HG03103 (cell line): ENCODE measurements at regions not wholly inside any gene's neighbourhood (a gene's known extent, or its start where the extent isn't known, plus 50 kb on each side); places are given as distances from the start of the nearest gene placed in this dataset.
"Not testable (repeated sequence)": the region's sequence is repeated elsewhere in the genome, so short reads cannot be mapped to it uniquely, and the experiment has no call there.

Experiments used
- ATAC-seq: cut with Tn5 transposase; IDR thresholded peaks from one replicate; pipeline ENCODE4 v1.9.1; 2021; ENCODE audit warnings: low read depth; ENCODE audit not compliant: unreplicated experiment

DNA sequence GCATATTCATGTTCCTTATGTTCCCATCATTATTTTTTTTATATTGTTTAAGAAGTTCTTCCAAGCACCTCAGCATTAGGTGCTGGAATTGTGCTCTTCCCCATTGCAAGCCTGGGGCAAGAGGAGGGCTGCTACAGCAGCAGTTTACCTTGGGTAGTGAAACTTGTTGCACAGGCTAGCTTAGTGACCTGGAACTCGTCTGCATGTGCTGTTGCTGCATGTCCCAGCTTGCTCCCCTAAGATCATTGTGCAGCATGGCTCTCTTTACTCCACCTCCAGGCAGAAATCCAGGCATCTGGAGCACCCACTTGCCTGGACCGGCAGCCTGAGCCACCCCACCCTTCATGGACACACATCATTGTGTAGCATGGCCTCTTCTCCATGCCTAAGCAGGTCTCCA is 776.0 kb downstream of the GLUD2 start:
- no peak for ATAC-seq

DNA sequence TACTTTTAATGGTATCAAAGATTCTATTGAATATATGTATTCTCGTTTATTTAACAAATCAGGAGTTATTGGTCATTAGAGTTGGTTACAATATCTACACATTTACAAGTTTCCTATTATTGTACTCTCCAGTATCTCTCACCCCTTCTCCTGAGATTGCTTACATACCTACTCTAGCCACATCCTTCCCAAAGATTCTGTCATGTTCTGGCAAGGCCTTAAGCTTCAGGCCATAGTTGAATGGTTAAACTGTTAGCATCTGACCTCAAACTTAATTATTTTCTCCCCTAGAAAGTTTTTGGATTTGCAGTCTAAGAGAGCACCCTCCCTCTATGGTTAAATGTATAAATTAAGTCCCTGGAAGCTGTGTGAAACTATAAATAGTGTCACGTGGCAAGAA is 784.2 kb downstream of the GLUD2 start:
- no peak for ATAC-seq

DNA sequence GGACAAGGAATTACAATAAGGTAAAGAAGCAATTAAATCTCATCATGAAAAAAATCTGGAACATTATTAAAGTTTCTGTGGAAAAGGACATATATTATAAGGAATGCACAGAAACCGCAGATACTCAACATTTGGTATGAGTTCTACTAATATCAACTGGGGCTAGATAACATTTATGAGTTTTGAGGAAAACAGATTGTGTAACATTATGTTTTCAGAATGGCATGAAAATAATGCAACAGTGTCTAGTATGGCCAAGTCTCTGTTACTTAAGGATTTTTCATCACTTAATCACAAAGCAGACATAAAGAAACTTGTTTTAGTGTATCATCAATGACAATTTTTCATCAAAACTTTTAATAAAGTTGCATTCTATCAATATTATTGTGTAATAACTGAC is 785.0 kb downstream of the GLUD2 start:
- no peak for ATAC-seq

DNA sequence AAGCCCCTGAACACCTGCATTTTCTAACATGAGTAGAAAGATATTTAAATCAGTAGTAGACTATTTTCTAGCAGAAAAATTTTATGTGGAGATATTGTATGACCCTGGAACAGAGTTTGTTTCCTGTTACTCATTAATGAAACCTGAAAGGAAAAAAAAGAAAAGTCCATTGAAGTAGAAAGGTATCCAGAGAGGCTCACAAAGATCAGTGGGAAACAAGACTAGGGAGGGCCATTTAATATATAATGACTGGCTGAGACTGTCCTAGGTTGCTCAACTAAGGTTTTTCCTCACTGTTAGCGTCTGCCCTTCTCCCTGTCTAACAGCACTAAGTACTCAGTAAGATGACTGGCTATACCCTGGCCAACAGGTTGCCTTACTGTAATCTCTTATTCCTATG is 788.6 kb downstream of the GLUD2 start:
- ATAC-seq = no peak

DNA sequence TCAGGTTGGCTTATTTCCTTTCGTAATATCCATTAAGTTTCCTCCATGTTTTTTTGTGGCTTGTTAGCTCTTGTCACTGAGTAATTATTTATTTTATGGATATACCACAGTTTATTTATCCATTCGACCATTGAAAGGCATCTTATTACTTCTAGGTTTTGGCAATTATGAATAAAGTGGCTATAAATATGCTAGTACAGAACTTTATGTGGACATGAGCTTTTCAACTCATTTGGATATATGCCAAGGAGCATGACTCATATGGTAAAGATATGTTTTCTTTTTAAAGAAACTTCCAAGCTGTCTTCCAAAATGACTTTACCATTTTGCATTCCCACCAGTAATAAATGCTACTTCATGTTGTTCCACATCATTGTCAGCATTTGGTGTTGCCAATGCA is 803.6 kb downstream of the GLUD2 start:
- no peak for ATAC-seq

DNA sequence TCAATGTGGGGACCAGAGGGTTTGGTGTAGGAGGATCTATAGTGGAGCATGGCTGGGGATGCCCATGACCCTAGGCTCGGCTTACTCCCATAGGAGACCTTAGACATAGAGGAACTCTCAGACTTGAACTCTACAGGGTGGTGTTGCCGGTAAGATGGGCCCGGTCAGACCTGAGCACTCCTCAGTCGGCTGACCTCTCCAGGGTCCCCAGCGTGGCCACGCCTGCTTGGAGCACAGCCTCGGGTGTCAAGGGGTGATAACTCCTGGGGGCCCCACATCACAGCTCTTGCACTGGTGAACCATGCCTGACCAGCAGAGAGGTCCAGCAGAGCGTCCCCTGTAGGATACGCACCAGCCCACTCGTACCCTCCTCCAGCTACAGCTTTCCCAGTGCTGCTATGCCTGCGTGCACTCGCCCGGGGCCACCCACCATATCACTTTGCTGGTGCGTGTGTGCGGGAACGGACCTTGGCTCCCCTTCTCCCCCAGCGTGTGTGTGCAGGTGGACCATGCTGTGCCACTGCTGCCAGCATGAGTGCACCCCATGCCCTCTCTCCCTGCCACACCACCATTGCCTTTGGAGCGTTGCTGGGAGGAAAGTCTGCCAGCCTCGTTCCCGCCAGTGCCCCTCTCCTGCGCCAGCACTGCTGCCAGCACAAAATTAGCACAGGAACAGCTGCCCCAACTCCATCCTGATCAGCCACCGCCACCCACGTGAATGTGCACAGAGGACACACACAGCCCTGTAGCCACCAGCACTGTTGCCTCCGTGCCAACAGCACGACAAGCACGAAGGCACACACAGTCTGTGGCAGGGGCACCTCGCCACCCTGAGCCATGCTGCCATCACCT is 806.6 kb downstream of the GLUD2 start:
- no peak for ATAC-seq

DNA sequence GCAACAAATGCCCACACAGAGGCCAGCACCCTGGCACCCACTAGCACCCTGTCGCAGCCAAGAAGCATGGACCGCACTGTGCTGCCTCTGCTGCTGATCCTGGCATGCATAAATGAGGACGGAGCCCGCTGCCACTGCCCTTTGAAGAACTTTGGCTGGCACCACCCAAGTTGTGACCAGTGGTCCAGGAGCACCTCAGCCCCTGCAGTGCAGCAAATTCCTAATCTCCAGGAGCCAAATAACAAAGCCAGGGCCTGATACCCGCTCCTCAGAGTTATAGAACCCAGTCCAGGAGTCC is 807.2 kb downstream of the GLUD2 start:
- ATAC-seq = no peak

DNA sequence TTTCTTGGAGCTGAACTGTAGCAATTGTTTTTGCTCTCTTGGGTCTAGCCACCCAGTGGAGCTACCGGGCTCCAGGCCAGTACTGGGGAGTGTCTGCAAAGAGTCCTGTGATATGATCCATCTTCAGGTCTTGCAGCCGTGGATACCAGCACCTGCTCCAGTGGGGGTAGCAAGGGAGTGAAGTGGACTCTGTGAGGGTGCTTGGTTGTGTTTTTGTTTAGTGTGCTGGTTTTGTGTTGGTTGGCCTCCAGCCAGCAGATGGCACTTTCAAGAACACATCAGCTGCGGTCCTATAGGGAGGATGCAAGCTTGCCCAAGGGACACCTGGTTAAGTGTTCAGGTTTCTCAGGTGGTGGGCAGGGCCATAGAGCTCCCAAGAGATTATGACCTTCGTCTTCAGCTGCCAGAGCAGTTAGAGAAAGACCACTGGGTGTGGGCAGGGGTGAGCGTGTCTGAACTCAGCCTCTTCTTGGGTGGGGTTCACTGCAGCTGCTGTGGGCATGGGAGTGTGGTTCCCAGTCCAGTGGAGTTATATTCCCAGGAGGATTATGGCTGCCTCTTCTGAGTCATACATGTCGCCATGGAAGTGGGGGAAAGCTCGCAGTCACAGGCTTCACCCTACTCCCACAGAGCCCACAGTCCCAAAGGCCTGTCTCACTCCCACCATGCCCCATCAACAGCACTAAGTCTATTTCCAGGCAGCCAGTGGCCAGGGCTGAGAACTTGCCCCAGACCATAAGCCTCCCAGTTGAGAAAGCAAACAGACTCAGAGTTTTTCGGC is 811.6 kb downstream of the GLUD2 start:
- no peak for ATAC-seq

DNA sequence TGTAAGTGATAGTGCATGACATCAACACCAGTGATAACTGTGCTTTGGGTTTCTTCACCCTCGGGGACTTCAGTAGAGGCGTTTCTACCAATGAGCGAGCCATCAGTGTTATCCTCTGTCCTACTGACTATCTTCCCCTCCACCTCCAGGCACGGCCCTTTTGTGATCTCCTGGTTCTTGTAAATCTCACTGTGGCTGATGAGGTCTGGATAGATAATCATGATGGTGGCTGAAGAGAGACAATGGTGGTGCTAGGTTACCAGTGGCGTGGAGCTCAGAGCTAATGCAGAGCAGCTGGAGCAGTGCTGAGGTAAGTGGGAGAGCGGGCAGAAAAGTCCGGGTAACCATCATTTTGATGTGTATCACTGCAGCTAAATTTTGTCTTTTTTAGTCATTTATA is 816.6 kb downstream of the GLUD2 start:
- no peak for ATAC-seq

DNA sequence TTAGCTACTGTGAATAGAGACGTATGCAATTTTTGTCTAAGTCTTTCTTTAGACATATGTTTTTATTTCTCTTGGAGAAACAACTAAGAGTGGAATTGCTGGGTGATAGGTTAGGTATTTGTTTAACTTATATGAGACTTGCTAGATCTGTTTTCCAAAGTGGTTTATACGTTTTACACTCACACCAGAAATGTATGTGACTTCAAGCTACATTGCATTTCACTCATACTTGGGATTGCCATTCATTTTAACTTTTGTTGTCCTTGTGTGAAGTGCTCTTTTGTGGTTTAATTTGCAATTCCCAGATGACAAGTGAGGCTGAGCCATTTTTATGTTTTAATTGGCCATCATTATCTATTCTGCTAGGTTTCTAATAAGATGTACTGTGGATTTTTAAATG is 817.2 kb downstream of the GLUD2 start:
- ATAC-seq = no peak

DNA sequence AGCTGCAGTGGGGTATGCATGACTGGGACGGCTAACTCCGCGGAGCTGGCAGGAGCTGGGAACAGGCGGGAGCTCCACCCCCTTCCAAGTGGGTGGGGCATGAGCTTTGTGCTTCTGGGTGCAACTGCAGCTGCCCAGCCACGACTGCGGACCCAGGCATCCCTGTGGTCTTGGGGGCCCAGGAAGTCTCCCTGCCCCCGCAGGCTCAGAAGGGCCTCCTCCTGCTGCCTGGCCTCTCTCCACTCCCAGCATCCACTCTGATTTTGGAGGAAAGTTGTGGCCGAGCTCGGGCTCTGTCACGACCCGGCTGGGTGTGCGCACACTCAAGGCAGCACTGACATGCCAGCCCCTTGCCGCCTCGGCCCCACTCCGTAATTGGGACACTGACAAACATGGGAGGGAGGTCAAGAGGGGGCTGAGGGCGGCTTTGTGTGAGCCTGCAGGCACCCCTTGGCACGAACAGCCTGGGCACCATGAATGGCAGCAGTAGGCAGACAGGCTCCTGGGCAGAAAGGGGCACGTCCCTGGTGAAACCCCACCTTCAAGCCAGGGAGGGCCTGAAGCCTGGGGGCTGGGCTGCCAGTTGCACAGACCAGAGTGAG is 822.6 kb downstream of the GLUD2 start:
- ATAC-seq = no peak

DNA sequence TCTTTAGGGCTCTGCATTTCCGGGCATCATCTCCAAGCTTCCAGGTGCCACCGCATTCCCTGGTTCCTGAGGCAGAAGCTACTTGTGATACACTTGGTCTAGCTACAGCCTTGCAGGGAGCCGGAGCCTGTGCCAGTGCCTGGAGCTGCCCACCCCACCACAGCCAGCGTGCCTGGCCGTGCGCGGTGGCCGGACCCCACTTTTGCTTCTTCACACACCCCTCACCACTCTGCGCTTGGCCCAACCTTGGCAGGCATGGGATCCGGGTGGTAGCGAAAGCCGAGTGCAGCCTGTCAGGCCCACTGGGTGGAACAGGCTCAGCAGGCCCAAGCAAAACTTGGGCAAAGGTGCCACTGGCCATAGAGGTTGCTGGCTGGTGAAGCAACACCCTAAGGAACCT is 823.7 kb downstream of the GLUD2 start:
- ATAC-seq = no peak

DNA sequence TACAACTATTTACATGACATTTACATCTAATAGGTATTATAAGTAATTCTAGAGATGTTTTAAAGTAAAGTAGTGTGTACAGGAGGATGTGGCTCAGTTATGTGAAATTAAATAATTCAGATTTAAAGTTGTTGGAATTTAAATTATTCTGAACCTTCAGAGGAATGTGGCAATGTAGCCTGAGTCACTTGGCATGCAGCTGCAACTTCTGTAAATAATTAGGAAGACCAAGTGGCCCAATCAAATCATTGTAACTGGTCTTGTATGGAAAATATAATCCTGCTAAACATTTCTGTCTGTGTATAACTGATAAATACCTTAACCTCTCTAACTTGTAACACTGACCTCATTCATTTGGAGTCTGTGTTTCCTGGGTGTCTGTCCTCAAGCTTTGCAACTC is 828.9 kb downstream of the GLUD2 start:
- ATAC-seq = no peak

DNA sequence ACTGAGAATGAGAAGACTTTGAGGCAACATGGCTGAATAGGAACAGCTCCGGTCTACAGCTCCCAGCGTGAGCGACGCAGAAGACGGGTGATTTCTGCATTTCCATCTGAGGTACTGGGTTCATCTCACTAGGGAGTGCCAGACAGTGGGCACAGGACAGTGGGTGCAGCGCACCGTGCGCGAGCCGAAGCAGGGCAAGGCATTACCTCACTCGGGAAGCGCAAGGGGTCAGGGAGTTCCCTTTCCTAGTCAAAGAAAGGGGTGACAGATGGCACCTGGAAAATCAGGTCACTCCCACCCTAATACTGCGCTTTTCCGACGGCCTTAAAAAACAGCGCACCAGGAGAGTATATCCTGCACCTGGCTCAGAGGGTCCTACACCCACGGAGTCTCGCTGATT is 829.9 kb downstream of the GLUD2 start:
- ATAC-seq = not testable (repeated sequence)

DNA sequence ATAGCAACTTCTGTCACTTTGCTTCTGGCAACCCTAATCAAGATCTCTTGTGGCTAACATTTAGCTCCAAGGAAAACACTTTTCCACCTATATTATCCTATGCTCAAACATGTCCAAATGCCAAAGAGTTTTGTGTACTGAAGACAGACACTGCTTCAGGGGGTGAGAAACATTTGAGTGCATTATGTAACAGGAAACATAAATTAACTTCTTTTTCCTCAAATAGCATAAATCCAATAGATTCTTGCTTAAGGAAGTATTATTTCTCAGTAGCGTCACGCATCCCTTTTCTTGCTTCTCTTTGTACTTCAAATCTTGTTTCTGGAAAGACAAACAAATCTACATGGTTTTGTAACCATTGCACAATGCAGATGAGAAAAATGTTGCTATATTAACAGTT is 839.1 kb downstream of the GLUD2 start:
- ATAC-seq = no peak

DNA sequence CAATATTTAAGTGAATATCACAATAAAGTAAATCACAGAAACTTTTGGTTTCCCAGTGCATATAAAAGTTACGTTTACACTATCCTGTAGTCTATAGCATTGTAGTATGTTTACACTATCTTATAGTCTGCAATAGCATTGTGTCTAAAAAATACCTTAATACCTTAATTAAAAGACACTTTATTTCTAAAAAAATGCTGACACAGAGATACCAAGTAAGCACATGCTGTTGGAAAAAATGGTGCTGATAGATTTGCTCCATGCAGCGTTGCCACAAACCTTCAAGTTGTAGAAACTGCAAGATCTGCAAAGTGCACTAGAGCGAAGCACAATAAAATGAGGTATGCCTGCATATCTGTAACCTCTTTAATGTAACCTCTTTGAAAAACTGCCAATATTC is 847.3 kb downstream of the GLUD2 start:
- no peak for ATAC-seq

DNA sequence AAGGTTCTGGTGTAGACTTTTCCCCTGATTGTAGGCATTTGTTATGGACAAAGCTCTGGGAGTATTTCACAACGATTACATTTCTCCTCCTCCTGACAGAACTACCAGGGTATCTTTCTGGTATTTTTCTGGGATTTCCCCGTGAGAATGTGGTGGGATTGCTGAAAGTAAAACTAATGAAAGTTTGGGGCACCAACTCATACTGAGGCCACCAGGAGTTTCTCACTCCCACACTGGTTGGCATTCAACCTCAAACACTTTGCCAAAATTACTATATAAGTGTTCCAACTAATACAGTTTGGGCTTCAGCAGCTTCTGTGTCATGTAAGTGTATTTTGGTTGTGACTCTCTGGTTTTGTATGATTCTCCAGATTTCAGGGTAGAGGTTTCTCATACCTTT is 855.1 kb downstream of the GLUD2 start:
- ATAC-seq = no peak

DNA sequence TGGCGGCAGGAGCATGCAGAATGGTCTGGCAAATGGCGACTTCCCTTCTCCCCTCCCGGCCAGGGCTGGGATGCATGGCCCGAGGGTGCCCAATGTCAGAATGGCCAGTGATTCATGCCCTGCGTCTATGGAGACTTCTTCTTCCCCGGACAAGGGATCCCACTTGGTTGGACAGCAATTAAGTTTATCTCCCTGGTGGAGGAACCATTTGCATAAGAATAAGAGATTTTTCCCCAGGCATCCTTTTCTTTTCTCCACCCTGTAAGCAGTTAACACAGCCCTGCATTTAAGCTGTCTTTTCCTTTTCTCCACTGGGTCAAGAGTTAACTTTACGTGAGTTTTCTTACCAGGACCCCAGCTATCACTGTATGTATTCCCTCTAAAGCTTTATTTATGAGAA is 856.6 kb downstream of the GLUD2 start:
- ATAC-seq = no peak

DNA sequence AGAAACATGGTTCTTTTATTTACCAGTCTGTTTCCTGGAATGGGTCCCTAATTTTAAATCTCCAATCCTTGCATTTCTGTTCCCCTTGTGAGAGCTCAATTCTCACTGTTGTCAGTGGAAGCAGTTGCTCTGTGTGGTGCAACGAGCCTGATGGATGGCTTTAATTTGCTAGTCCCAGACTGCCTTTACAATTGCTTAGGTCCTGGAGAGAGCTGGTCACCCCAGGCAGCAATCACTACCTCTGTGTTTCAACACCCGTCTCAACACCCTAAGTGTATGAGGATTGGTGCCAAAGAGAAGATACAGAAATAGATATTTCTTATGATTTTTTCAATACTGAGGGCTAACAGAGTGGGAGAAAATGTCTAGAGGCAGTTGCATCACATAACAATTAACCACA is 873.8 kb downstream of the GLUD2 start:
- no peak for ATAC-seq

DNA sequence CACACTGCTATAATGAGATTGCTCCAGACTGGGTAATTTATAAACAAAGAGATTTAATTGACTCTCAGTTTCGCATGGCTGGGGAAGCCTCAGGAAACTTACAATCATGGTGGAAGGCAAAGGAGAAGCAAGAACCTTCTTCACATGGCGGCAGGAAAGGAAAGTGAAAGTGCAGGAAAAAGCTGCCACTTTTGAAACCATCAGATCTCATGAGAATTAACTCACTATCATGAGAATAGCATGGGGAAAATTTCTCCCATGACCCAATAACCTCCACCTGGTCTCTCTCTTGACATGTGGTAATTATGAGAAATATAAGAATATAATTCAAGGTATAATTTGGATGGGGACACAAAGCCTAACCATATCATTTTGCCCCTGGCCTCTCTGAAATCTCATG is 884.2 kb downstream of the GLUD2 start:
- ATAC-seq = no peak

DNA sequence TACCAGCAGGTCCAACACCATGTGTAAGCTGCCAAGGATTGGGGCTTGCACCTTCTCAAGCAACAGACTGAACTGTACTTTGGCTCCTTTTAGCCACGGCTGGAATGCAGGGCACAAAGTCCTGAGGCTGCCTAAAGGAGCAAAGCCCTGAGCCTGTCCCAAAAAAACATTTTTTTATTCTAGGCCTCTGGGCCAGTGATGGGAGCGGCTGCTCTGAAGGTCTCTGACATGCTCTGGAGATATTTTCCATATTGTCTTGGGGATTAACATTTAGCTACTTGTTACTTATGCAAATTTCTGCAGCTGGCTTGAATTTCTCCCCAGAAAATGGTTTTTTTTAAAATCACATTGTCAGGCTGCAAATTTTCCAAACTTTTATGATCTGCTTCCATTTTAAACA is 885.3 kb downstream of the GLUD2 start:
- ATAC-seq = no peak
